ENCODE measurements at regions not wholly inside any gene's neighbourhood (a gene's known extent, or its start where the extent isn't known, plus 50 kb on each side); places are given as distances from the start of the nearest gene placed in this dataset.

GRCh38 chr9:103919605-103920209 lies 174.4 kb upstream of the SMC2 start:
- H3K36me3 ChIP-seq (ENCODE audit: control insufficient read depth, insufficient read depth, low read length) = no peaks in the 10 kb centered on the region
- ATAC-seq (no peak), FAIRE-seq (no peak), DNase-seq (ENCODE audit: extremely low read depth in 1 of 4, low spot score in 3 of 4) (no peak)
- no peaks in the 10 kb centered on the region for H3K9me1 ChIP-seq (ENCODE audit: control insufficient read depth, insufficient read depth, low read length)
- no peak overlapping the region for H2AFZ ChIP-seq (ENCODE audit: low read depth, low read length)
- H3K79me2 ChIP-seq (ENCODE audit: control insufficient read depth, insufficient read depth, low read length) = no peaks in the 10 kb centered on the region
- intact Hi-C loops (cut with micrococcal nuclease) = no loop called here
- no peak overlapping the region for H3K4me3 ChIP-seq
- 8% methylated on average over 5 of the region's 5 CpGs for WGBS (ENCODE audit: insufficient coverage, low coverage, missing lambda C conversion rate)
- H3K9me3 ChIP-seq (replicated peaks; ENCODE audit: control insufficient read depth, insufficient read depth, low read depth, low read length) = no peaks in the 10 kb centered on the region; the same call in 1 of the 2 replicates
- TF ChIP-seq FOXK2 (conservative IDR thresholded peaks at IDR 0.05 in 1 of 2, IDR thresholded peaks at IDR 0.05 in 1 of 2; ENCODE audit: low read depth in 2 of 2) (no peak), DIDO1 (tag; IDR thresholded peaks at IDR 0.05; ENCODE audit: low read depth) (no peak), TARDBP (IDR thresholded peaks at IDR 0.05) (no peak), ZNF589 (CRISPR knock-in tag; IDR thresholded peaks at IDR 0.05; ENCODE audit: low read depth) (no peak), MECOM (CRISPR knock-in tag; IDR thresholded peaks at IDR 0.05) (no peak), BCLAF1 (IDR thresholded peaks at IDR 0.05; ENCODE audit: borderline replicate concordance in 1 of 2, control insufficient read depth in 1 of 2, low read depth in 2 of 2, low read length in 1 of 2) (no peak), FOSL1 (tag; conservative IDR thresholded peaks at IDR 0.05) (no peak), ZFP30 (CRISPR knock-in tag; IDR thresholded peaks at IDR 0.05; ENCODE audit: borderline replicate concordance) (no peak), TBP (optimal IDR thresholded peaks at IDR 0.05; ENCODE audit: low read depth, low read length) (no peak), FOS (IDR thresholded peaks at IDR 0.05; ENCODE audit: extremely low read depth, insufficient read length) (no peak), FOXA1 (IDR thresholded peaks at IDR 0.05; ENCODE audit: borderline replicate concordance) (no peak), ZNF121 (CRISPR knock-in tag; conservative IDR thresholded peaks at IDR 0.05) (no peak), SMAD1 (IDR thresholded peaks at IDR 0.05; ENCODE audit: low read depth, low read length, partially characterized antibody) (no peak), NFE2L1 (tag; IDR thresholded peaks at IDR 0.05; ENCODE audit: borderline replicate concordance, low read depth) (no peak), SMARCB1 (IDR thresholded peaks at IDR 0.05; ENCODE audit: insufficient read length, low read depth) (no peak)
- H3K27ac ChIP-seq (ENCODE audit: extremely low read depth, low read depth, low read length) = no peak overlapping the region
- no peaks in the 10 kb centered on the region for H4K20me1 ChIP-seq (replicated peaks; ENCODE audit: control insufficient read depth, insufficient read depth, low read length)
- H3K4me1 ChIP-seq (replicated peaks in 1 of 2; ENCODE audit: control insufficient read depth in 2 of 2, insufficient read depth in 2 of 2, low read length in 2 of 2) = no peaks in the 10 kb centered on the region
- in situ Hi-C loops (cut with MboI) = no loop called here
- CTCF ChIA-PET (ENCODE audit: low intra/inter-chr PET ratio) = no interaction called here
- BruUV-seq (replicated peaks) = no TSS peak
- no peaks in the 10 kb centered on the region for H3K27me3 ChIP-seq (ENCODE audit: control insufficient read depth in 2 of 2, insufficient read depth in 2 of 2, low read length in 2 of 2)
- POLR2A ChIA-PET = no interaction called here
- no peak overlapping the region for H3K9ac ChIP-seq (ENCODE audit: insufficient read depth in 1 of 2, low read depth in 2 of 2, low read length in 2 of 2)
- H3K4me2 ChIP-seq (ENCODE audit: insufficient read depth, low read length) = no peak overlapping the region
